HG03139 (cell line): ENCODE measurements at regions not wholly inside any gene's neighbourhood (a gene's known extent, or its start where the extent isn't known, plus 50 kb on each side); places are given as distances from the start of the nearest gene placed in this dataset.

ENCODE experiments used
- ATAC-seq: cut with Tn5 transposase; IDR thresholded peaks from one replicate; pipeline ENCODE4 v1.9.1; 2021; ENCODE audit not compliant: unreplicated experiment

DNA sequence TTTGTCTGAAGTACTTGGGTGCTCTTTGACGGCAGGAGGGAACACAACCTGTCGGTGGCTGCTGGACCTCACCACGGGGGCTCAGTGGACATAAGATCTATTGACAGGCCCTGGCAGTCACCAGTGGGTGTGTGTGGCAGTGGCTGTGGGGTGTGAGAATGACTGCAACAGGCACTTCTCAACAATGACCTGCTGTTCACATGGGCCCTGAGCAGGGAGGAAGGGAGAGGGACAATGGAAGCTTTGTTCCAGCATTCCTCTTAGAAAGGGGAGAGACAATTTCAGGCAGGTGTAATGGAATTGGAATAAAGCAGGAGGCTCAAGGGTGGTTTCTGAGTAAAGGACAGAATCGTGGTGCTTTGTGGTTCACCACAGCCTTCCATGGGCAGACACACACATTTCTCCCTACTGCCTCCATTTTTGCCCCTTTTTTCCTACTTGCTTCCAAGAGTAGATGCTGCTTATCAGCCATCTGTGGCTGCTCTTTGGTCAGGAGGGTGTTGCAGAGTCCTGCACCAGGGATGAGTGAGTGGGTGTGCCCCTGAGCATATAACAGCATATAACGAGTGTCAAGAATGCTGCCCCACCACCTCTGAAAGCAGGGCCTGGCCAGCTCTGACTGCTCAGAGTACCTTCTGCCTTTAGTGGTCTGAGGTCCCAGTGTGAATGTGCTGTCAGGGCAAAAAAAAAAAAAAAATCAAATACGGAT is 267.7 kb downstream of the RASSF9 start:
- ATAC-seq = no peak

DNA sequence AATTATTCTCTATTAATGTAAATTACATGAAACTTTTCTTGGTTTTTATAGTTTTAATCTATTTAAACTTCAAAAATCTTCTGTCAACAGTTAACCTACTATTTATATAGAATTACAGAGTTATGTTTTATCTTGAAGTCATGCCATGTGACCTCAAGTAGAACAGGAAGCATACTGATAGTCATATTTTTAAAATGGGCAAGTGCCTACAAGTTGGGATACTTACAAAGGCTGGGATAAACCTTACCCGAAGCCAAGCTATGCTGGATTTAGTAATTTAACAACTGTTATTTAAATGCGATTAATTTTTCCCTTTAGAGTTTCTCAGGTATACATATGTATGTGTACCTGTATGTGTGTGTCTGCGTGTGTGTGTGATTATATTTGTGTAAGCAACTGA is 266.9 kb downstream of the RASSF9 start:
- ATAC-seq = no peak

DNA sequence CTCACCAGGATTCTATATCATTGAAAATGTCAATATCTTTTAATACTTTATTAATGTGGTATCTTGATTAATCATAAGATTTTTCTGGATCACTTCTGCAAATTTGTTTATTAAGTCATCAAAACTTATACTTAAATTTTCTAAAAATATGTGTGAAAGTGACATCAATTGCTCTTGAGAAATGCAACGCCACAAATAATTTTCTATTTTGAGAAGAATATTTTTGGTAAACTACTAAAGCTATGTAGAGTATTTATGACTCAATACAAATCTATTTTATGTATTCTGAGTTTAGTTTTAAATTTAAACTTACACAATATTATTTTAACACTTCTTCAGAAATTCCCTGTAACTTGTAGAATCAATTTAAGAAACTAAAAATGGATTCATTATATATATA is 263.3 kb downstream of the RASSF9 start:
- no peak for ATAC-seq

DNA sequence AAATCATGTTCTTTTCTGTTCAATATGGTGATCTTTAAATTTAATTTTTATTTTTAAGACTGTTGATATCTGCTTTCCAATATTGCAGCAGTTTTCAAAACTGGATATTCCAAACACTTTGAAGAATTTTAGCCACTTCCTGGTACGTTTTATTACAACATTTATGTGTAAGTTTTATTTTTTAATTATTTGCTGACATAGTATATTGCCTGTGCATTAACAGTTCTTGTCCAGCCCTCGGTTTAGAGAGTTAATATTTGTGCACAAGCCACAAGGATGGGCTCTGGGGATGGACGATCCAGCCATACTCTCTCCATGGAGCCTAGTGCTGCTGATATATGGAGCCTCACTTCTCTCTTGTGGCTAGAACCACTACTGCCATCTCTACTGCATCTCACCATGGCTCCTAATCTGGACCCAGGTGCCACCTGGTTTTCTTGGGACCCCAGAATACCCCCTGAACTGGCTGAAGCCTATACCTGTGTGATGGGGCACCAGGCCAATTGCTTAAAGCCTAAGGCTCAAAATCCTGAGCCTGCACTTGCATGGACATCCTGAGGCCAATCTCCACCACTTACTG is 262.5 kb downstream of the RASSF9 start:
- no peak for ATAC-seq

DNA sequence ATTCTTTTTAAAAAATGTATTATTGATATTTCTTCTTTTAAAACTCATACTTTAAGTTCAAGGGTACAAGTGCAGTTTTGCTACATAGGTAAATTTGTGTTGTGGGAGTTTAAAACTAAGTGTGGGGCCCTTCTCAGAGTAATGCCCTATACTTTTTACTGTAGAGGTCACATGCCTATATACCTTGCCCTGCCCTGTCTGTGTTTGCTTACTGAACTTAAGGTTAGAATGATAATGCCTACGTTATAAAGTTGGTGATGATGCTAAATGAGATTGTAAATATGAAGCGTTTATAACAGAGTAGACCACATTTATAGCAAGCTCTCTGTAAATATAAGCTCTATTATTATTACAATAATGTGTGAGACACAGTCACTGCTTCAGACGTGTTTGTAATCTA is 261.9 kb downstream of the RASSF9 start:
- no peak for ATAC-seq

DNA sequence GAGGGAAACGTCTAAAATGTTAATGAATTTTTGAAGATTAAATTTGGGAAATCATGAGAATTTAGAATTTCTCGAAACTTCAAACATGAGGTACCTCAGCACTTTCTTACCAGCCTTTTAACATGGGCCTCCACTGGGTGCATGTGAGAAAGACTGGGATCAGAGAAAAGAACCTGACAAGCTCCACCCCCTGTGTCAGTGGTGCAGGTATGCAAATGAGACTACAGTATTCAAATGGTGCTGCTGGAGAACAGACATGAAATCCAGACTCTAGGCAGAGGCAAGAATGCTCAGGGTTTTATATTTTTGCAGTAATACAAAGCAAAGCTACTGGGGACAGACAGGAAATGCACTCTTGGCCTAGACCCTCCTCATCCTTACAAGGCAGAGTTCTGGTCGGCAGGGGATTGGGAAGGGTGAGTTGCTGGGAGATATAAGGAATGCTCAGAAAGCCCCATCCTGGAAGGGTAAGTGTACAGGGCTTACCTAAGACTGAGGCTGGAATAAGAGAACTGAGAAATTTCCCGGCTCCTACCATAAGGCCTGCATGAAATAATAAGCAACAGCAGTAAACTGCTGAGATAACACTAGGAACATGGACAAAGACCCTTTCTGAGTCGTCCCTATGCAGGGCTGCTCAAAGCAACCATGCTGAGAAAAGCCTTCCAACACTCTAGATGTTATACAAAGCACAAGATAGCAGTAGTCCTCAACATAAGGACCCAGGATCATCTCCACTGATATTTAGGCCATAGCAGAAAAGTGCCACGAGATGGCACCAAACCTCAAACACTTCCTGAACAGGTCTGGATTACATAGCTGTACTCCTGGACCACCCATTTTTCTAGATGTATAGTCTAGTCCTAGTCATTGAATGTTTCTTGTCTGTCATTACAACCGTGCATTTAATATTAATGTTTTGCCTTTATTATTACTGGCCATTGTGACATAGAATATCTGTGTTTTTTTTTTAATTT is 260.8 kb downstream of the RASSF9 start:
- ATAC-seq = peak; percentile 98

DNA sequence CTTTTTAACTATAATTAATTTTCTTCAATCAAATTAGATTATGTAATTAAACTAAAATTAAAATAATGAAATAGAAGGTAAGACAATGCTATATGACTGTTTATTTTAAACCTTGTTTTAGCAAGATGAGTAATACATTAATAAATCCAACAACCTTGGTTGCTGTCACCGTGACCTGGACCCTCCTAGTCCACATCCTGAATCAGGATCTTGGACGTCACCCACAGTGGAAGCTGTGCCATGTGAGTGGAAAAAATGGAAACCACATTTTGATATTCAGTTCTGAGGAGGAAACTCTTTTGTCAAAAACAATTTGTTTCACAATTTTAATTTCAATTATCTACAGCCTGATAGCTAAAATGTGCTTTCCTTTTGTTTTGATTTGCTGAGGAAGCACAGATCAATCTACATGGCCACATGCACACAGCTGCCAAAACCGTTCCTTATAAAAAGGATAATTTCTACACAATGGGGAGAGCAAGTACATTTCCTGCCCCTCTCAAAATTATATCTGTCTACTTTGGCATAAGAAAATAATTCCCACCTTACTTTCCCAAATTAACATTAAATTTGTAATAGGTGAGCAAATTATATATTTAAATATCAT is 255.5 kb downstream of the RASSF9 start:
- no peak for ATAC-seq

DNA sequence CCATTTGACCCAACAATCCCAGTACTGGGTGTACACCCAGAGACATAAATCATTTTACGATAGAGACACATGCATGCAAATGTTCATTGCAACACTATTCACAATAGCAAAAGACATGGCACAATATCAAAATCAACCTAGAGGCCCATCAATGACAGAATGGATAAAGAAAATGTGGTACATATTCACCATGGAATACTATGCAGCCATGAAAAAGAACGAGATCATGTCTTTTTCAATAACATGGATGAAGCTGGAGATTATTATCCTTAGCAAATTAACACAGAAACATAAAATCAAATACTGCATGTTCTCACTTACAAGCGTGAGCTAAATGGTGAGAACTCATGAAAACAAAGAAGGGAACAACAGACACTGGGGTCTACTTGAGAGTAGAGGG is 249.1 kb downstream of the RASSF9 start:
- no peak for ATAC-seq

DNA sequence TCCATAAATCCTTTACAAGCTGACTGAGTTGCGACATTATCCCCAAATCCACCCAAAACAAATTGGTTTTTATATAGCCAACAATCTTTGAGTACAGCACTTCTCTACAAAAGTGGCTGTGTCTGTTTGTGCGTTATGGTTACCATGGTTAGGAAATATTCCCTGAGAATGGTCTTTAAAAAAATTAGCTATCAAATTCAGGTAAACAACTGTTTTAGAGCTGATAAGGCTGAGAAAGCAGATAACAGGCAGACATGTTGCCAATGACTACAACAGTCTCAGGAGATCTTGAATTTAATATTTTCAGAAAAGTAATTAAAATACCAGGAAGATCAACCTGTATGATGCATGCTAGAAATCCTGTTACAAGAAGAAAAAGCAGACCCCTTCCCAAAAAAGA is 248.0 kb downstream of the RASSF9 start:
- no peak for ATAC-seq

DNA sequence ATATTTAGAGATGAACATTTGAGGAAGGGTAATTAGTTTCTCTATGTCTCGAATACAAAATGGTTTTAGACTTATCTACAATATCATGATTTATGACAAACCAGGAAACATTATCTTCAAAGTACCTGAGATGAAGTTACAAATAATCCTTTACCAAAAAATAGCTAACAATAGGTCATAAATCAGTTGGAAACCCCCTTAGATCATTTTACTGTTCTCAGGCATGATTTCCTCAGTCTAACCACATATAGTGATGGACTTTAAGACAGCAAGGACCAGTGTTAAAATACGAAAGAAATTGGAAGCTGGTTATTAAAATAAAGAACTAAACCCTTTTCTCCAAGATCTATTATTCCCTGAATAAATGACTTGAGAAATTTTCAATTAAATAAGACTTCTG is 235.4 kb downstream of the RASSF9 start:
- ATAC-seq = no peak

DNA sequence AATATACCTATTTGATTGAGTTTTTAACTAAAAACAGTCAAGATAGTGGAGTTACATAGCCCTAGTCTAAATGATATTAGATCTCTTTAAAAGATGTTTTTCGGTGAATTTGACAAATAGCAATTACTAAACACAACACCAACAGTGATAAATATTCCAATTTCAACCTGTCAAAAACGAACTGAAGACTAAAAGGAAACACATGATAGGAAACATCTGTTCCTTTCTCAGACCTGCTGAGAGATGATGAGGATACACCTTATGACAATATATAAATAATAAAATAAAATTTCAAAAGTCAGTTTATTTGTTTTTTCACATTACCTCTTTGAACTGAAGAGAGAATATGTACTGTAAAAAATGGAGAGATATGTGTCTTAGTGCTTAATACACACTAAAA is 232.7 kb downstream of the RASSF9 start:
- no peak for ATAC-seq

DNA sequence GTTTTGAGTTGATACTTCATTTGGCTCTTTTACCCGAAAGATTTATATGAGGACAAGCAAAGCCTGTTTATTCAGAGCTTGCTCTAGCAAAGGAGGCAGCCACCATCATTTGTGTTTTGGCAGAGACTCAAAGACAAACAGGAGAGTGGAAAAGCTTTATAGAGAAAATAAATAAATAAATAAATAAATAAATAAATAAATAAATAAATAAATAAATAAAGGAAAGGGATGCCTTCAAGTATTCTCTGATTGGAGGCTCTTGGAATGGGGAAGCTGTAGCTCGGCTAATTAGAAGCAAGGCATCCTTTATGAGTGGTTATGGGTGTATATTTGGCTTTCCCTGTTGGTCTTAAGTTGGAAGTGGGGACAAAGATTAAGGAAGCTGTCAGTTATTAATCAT is 229.8 kb downstream of the RASSF9 start:
- no peak for ATAC-seq

DNA sequence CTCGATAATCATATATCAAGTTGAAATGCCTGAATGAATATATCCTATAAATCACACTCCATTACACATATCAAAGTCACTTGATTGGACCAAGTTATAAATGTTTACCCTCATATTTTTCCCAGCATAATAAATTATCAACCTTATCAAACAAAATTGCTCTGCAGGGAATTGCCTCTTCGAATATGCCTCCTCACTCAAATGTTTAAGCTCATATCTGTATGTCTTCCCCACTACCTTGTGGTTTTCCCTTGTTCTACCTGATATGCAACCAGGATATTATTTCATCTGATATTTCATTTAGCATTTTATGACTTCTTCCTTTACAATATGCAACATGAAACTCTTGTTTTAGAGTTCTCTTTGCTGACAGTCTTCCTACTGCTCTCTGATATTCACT is 226.4 kb downstream of the RASSF9 start:
- no peak for ATAC-seq

DNA sequence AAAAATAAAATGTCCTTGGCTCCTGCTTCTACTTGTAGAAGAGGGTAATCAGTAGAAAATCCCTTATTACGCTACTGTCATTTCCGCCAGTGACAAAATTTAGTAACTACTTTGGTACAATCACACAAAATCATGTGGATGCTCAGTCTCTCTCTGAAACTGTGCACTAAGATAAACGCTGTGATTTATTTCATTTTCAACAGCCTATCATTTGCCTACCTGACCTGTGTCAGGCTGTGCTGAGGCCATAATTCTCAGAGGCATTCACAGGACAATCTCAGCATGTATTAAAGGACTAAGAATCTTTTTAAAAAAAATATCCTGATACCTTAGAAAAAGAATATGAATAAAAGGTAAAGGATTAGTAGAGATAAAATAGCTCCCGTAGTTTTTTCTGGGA is 226.0 kb downstream of the RASSF9 start:
- no peak for ATAC-seq

DNA sequence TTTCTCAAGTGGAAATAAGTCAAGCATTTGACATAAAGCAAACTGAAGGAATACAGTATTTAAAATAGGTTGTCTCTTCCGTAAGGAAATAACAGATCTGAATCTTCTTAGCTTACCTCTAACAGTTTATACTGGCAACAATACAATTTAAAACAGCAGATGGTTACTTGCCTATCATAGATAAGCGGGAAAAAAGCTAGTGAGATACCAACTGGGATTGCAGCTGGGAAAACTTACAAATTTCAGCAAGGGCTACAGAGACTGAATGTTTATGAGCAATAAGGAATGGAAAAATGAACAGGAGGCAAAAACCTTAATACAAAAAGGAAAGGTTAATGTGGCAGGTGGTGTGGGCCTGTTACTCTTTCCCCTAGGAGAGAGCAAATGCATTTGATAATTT is 220.0 kb downstream of the RASSF9 start:
- no peak for ATAC-seq

DNA sequence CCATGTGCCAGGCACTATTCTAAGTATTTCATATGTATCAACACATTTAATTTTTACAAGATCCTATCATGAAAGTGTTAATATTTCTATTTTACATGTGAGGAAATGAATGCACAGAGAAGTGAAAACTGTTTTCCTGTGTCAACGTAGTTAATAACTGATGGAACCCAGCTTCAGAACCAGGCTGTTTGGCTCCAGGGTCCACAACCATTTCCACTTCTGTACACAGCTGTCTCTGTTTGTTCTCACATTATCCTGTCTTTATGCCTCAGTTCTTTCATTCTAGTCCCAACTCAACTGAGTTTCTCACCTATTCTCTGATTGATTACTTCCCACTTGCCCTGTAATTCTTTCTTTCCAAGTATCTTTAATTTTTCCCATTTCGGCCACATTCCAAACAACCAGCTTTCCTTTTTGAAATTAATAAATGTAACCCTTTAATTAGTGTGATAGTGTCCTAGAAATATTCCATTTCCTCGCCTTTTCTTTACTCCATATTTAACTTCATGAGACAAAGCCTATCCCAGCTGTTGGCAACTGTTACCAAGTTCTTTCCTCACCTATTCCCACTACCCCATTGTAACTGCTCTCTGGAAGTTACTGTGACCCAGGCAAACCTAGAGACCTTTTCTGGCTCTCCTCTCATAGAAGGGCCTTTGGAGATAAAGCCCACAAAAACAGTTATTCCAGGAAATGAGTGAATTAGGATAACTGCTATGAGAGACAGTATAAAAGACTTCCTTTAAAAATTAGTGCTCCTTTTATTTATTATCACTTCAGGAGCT is 218.7 kb downstream of the RASSF9 start:
- no peak for ATAC-seq

DNA sequence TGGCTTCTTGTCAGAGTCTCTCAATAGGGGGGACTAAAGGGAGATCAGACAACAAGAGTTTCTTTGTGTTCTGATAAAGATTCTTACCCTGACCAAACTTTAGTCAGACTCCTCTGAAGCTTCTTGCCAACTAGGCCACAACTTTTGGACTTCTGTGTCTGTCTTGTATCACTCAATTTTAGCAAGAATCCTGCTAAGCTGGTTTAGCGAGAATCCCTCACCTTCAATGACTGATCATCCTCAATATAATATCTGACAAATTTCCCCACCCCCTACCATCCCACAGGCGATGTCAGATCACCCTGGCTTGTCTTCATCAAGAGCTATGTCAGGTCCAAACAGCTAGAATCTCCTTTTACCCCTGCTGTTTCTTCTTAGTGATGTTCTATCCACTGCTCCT is 215.2 kb downstream of the RASSF9 start:
- no peak for ATAC-seq

DNA sequence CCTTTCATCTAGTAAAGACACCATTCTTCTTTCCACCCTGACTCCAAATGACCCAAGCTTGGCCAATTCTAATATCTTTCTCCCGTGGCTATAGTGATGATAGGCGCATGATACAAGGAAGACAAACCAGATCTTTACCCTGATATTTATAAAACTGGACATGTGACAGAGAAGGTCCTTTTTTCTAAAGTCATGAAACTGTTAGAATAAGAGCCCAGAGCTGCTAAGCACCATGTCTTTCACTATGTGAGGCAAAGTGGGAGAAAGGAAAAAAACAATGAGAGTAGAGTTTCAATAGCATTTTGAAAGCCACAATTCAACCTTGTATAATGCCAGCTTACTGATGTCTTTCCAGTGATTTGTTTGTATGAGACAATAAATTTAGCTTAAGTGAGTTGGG is 212.4 kb downstream of the RASSF9 start:
- no peak for ATAC-seq

DNA sequence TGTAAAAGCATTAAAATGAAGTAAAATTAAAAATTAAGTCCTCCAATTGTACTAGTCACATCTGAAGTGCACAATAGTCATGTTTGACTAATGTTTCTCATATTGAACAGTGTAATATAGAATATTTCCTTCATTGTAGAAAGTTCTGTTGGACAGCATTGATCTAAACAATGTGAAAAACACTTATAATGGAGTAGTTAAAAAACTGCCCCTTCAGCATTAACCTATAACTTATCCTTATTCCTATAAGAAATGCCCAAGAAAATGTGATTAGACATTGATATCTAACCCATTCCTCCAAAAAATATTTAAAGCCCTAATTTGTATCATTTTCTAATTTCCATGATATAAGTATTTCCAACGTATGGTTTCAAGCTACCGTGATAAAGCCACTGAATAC is 210.7 kb downstream of the RASSF9 start:
- no peak for ATAC-seq

DNA sequence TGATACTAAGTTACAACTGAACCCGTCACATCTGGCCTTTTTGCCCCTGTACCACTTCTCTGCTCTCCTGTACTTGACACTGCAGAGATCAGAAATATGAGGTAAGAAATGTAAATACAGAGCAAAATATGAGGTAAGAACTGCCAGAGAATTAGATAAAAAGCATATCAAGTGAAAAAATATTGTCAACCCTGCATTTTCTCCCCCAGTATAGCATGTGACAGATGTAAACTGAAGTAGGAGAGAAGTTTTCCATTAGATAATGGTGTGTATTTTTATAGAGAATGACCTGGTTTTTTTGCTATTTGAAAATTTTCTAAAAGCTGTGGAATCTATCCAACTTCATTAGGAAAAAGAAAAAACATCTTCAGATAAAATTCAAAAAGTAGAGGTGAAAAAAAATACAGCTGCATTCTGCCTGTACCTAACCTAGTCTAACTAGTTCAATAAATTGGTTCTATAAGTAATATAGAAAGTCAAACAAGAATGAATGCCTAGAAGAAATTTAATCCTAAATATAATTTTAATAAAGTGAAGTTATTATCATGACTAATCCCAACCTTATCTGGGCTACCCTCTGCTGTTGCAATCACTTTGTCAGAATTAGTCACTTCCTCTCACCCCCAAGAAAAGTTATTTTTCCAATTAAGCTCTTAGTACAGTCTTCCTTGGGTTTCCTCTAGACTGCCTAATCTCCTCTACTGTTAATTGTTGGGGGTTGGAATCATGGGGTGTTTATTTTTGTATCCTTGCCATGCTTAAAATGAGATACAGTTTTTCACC is 210.0 kb downstream of the RASSF9 start:
- ATAC-seq = no peak
